ENCODE measurements at regions not wholly inside any gene's neighbourhood (a gene's known extent, or its start where the extent isn't known, plus 50 kb on each side); places are given as distances from the start of the nearest gene placed in this dataset.
A peak's percentile ranks its signal among the peaks of the same experiment; 100 is the strongest.

DNA sequence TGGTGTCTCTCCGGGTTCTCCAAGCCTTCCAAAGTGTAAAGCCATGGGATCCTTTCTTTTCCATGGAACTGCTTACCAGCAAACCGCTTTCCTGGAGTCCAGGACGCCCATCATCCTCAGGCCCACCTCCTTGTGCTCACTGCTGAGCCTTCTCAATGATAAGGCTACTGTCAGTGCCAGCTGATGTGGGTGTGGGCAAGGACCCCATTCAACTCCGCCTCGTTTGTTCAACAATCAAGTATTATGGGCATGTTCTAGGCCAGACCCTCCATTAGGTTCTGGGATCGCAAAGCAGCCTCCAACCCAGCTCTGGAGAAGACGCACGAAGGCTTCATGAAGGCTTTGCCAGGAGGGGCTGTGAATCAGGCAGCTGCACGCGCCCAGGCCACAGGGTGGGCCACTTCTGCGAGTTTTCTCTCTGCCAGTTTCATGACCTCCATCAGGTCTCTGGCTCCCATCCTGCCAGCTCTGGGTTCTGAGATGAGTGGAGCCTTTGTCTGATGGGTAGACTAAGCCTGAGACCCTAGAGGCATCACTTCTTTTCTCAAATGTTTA lies 177.1 kb downstream of the MRPL14 start:
- DNase-seq (ENCODE audit: low read depth) = no peak

GRCh38 chr6:43949551-43949991 lies 177.7 kb downstream of the MRPL14 start:
- no peak for DNase-seq (ENCODE audit: low read depth)

DNA sequence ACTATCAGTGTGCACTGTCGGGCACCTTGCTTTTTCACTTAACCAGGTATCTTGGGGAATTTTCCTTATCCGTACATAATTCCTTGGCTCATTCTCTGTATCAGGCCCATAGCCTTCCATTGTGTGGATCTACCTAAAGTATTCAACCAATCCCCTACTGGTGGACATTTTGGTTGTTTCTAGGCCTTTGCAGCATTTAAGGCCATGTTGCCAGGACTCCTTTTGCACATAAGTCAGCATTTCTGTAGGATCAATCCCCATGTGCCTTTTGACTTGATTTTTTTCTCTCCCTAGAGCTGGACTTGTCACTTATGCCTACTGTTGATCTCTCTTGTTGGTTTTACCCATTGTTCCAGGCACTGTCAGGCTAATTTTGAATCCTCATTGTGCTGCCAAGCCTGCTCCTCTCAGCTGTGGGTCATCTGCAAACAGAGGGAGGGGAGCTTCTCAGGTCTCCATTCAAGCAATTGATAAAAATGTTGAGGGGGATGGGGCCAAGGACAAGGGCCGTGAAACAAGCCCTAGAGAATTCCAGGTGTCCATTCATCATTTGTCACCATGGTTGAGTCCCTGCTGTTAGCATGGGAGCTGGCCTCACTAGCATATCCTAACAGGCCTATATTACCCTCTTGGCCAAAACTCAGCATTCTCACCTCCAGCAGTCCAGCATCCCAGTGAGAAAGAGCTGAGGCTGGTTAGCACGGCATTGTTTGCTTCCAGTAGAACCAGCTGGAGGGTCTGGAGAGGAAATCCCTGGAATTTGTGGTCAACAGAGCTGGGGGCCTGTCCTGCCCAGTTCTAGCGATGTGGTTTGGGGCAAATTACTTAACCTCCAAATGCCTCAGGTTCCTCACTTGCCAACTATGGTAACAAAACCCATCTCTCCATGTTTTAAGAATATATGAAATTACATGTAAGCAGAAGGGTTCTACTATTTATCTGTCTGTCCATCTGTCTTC lies 178.4 kb downstream of the MRPL14 start:
- DNase-seq (ENCODE audit: low read depth) = peak; percentile 78

GRCh38 chr6:43947860-43948259 lies 177.8 kb downstream of the VEGFA start:
- no peak for DNase-seq (ENCODE audit: low read depth)

DNA sequence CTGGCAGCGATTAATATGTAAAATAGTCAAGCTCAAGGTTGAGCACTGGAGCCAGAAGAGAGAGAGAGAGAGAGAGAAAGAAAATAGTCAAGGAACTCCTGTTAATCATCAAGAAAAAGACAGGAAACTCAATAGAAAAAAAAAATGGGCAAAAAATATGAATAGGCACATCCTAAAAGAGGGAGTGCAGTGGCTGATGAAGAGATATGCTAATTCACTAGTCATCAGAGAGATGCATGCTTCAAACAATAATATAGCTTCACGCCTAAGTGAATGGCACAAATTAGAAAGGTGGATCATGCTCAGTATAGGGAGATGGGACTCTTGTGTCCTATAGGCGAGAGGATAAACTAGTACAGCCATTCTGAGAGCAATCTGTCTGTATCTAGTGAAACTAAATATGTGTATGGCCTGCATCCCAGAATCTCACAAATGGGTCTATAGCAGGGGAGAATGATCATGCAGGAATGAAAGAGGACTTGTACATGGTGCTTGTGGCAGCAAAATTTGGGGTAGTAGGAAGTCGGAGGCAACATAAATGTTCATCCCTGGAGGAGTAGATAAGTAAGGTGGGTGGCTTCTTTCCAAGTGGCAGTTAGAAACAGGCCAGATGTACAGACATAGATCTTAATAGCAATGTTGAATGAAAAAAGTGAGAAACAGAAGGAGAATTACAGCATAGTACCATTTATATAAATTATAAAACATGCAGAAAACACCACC lies 176.8 kb downstream of the VEGFA start:
- DNase-seq (ENCODE audit: low read depth) = no peak

DNA sequence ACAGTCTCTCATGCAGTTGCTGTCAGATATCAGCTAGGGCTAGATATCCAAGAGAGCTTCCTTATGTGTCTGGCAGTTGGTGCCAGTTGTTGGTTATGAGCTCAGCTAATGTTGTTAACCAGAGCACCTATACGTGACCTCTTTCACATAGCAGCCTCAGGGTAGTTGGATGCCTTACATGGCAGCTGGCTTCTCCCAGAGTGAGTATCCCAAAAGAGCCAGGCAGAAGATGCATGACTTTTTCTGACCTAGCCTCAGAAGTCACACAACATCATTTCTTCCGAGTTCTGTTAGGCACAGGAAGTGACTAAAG lies 175.7 kb downstream of the VEGFA start:
- DNase-seq (ENCODE audit: low read depth) = no peak

DNA sequence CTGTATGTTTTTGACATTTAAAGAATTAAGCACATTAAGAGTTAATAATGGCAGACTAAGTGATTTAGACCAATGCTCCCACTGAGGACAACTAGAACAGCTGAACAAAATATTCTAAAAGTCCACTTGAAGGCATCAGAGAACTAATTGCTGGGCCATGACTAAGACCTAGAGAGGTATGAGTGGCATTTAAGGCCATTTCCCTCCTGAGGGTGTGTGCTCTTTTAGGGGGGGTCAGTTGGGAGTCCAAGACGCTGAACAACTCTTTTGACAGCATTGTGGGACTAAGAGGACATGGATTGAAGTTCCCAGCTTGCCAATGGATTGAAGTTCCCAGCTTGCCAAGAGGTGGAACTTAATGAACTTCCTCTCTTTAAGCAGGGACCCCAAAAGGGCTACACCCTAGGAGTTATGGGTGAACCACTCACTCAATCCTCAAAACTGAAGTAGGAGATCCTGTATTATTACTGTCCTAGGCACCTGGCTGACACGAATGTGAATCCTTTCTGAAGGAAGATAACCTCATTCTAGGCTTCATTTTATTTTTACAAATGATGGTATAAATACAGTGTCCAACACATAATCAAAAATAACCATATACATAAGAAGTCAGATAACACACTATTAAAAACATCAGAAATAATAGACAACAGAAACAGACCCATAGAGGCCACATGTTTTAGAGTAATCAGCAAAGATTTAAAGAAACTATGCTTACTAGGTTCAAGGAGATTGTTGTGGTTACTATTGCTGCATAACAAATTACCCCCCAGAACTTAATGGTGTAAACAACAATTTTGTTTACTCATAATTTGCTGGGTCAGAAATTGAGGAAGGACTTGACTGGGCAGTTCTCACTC lies 175.1 kb downstream of the VEGFA start:
- peak; percentile 73 for DNase-seq (ENCODE audit: low read depth)

DNA sequence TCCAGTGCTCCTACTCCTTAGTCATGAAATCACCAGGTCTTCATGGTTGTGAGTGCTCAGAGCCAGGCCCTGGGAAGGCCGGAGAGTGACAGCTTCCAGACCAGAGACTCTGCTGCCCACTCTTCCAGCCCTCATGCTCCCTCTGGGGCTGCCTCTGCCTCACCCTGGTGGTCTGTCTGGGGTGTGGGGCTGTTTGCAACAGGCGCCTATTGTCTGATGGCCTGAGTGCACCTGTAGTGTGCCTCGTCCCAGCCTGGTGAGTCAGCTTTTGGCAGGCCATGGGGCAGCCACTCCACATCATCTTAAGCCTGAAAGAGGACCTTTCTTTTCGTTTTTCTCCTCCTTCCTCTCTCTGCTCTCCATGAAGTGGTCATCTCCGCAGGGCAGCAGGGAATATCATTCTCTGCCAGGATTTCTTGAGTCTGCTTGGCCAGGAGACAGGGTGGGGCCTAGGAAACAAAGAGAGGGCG lies 173.8 kb downstream of the VEGFA start:
- DNase-seq (ENCODE audit: low read depth) = no peak

DNA sequence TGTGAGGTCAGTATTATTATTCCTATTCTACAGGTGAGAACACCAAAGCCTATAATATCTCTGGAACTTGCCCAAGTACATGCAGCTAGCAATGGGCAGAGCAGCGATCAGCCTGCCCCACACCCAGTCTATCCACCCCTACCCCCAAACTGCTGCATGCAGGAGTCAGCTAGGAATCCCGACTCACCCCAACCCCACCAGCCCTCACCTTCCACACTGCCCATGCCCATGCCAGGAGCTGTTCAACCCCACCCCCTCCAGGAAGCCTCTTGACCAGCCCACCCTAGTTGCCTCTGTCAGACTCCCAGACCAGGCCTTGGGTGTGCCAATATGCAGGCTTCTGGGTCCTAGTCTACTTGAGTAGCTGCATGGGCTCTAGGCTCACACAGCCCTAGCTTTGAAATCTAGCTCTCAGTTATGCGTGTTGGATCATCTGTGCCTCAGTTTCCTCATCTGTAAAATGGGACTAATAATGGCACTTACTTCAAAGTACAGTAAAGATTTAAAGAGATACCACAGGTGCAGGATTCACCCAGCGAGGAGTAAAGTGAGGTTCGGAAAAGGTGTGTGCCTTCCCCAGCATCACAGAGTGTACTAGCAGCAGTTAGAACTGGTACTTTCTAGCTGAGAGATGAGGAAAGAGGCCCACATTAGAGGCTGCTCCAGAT lies 173.2 kb downstream of the VEGFA start:
- no peak for DNase-seq (ENCODE audit: low read depth)

- no peak for DNase-seq (ENCODE audit: low read depth)
Measured at GRCh38 chr6:43942616-43943015, 172.6 kb downstream of the VEGFA start.

- no peak for DNase-seq (ENCODE audit: low read depth)
Measured at GRCh38 chr6:43942011-43942442, 172.0 kb downstream of the VEGFA start.

- no peak for DNase-seq (ENCODE audit: low read depth)
Measured at GRCh38 chr6:43941174-43941573, 171.2 kb downstream of the VEGFA start.

- no peak for DNase-seq (ENCODE audit: low read depth)
Measured at GRCh38 chr6:43940393-43941087, 170.5 kb downstream of the VEGFA start.

- no peak for DNase-seq (ENCODE audit: low read depth)
Measured at GRCh38 chr6:43940071-43940392, 170.0 kb downstream of the VEGFA start.

DNA sequence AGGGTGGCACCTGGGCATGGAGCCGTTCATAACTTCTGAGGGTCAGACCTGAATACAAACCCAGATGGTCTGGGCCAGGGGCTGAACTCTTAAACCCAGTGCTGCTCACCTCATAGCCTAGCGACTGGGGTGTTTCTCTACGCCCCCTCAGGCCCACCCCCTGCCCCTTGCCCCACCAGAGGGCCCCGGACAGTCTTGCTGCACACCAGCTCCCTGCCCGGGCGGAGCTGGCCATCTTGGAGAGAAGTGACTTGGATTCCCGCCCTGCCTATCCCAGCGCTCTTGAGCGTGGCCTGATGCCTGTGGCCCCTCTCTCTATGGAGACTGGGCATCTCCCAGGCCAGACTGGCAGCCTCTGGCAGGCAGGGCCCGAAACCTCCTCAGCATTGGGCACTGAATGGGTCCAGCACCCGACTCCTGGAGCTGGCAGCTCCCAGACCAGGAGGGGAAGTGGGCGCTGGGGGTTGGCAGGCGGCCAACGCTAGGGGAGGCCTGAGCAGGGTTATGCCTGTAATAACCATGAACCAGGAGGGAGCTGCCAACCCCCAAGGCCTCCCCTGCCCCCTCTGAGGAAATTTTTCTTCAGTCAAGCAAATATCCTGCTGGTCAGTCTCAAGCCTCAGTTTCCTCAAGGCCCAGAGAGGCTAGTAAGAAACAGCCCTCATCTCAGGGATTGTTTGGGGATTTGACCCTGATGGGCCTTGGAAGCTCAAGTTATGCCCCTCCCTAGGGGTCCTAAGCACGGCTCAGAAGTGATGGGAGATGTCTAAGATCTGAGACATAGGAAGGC lies 169.5 kb downstream of the VEGFA start:
- DNase-seq (ENCODE audit: low read depth) = no peak

DNA sequence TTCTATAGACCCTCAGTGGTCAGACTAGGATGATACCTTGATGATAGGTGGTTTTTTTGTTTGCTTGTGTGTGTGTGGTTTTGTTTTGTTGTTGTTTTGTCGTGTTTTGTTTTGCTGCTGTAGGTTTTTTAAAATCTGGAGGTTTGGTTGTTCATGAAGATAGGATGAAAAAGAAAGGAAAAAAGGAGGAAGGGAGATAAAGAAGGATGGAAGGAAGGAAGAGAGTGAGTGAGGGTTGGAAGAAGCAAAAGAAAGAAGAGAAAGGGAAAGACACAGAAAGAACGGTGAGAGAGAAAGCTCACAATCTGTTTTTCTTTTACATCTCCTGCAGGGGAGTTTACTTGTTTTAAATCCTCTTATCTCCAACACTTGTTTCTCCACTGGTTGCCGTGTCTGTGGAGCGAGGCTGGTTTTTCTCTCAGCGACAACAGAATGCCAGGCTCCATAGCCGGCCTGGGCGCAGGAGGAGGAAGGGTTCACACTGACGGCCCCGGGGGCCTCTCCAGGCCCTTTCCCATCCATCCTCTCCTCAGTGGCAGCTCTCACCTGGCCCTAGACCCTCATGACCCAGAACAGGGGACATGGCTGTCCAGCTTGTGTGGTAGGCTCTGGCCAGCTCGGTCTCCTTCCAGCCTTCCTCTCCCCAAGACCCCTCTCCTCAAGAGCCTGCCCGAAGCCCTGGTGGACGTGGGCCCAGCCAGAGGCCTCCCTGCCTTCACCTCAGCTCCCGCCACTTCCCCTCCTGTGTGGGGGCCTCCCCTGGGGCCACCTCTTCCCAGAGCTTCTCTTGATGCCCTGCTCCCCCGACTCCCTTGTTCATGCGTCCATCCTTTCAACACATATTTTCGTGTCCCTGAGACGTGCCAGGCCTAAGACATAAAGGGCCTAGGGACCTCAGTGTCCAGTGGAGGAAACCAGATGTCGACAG lies 168.4 kb downstream of the VEGFA start:
- no peak for DNase-seq (ENCODE audit: low read depth)

DNA sequence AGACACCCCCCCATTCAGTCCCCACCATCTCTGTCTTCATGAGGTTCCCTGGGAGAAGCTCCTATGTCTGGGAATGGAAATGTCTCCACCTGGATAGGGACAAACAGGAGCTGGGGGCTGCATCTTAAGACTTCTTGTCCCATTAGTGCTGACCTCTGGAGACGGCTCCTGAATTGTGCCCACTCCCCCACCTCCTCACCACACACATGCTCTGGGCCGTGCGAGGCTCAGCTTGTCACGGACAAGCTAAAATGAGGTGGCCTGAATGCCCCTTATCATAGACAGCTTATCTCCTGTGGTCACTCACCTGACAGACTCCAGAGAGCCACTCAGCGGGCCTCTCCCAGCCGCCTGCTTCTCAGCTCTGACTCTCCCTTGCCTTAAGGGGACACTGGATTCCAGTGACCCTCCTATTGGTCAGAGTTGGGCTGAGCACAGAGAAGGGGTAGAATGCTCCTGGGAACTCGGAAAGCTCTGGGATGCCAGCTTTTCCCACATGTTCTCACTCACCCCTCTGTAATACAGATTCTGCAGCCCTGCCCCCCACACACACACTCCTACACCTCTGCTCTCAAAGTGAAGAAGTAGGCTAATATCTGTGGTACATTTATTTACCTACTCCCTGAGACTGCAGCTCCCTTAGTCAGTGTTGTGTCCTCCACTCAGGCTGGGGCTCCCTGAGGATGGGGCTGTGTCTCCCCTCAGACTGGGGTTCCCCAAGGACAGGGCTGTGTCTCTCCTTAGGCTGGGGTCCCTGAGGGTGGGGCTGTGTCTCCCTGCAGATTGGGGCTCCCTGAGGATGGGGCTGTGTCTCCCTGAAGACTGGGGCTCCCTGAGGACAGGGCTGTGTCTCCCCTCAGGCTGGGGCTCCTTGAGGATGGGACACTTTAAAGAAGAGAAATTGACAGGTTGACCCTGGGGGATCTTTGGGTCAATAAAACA lies 167.5 kb downstream of the VEGFA start:
- DNase-seq (ENCODE audit: low read depth) = no peak

DNA sequence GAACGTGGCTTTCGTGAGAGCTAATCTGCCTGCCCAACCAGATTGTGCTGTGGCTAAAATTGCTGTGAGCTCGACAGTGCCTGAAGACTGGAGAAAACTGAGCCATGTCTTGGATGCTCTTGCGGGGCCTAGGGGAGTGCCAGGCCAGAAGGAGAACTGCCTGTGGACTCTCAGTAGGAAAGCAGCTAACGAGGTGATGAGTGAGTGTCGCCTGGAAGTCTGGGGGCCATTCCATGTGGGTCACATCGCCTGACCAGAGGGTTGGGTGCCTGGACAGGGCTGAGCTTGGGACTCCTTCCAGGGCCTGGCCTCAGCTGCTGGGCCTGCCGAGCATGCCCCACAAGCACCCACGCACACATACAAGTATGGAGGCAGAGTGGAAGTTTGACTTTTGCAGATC lies 166.5 kb downstream of the VEGFA start:
- DNase-seq (ENCODE audit: low read depth) = no peak
